ENCODE measurements at regions not wholly inside any gene's neighbourhood (a gene's known extent, or its start where the extent isn't known, plus 50 kb on each side); places are given as distances from the start of the nearest gene placed in this dataset.
"Not testable (repeated sequence)": the region's sequence is repeated elsewhere in the genome, so short reads cannot be mapped to it uniquely, and the experiment has no call there.

- DNase-seq, result no peak
These were observed 64.0 kb downstream of the TBR1 start for GRCh38 chr2:161480123-161480522.

DNA sequence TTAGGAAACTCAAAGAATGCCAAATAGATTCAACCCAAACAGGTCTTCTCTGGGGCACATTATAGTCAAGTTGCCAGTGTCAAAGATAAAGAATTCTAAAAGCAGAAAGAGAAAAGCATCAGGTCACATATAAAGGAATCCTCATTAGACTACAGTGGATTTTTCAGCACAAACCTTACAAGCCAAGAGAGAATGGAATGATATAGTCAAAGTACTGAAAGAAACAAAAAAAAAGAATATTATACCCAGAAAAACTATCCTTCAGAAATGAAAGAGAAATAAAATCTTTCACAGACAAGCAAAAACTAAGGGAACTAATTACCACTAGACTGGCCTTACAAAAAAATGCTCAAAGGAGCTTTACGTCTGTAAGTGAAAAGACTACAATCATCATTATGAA is 65.5 kb downstream of the TBR1 start:
- no peak for DNase-seq

- no peak for DNase-seq
These were observed 68.0 kb downstream of the TBR1 start for GRCh38 chr2:161484061-161484460.

DNA sequence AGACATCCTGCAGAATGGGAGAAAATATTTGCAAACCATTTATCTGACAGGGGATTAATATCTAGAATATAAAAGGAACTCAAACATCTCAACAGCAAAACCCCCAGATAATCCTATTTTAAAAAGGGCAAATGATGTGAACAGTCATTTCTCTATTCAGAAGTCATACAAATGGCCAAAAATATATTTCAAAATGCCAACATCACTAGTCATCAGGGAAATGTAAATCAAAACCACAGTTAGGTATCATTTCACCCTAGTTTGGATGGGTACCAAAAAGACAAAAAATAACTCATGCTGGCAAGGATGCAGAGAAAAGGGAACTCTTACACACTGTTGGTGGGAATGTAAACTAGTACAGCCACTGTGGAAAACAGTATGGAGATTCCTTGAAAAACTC is 70.0 kb downstream of the TBR1 start:
- no peak for DNase-seq

DNA sequence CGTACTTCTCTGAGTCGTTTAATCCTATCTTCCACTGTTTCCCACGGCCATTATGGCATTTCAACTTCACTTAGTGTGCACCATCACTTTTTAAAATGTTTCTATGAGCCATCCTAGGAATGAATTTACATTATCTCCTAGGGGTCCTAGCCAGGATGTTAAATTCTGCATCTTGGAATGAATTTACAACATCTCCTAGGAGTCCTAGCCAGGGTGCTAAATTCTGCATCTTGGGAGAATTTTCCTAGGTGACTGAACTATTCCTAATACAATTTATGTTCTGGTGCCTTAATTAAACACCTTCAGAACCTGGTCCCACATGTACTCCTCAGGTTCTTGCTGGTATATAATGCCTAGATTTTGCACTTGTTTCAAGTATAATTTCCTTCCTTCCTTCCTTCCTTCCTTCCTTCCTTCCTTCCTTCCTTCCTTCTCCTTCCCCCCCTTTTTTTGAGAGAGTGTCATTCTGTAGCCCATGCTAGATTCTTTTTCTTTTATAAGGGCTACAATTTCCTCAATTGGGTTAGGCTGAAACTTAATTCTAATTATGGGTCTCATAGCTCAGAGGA is 72.1 kb downstream of the TBR1 start:
- no peak for DNase-seq

- DNase-seq, result no peak
These were observed 72.8 kb downstream of the TBR1 start for GRCh38 chr2:161488879-161489278.

GRCh38 chr2:161500892-161501610 is 85.0 kb downstream of the TBR1 start:
- DNase-seq, result not testable (repeated sequence)

- not testable (repeated sequence) for DNase-seq
These were observed 86.2 kb downstream of the TBR1 start for GRCh38 chr2:161502279-161502678.

- DNase-seq, result not testable (repeated sequence)
These were observed 88.7 kb downstream of the TBR1 start for GRCh38 chr2:161504628-161505289.

- not testable (repeated sequence) for DNase-seq
These were observed 89.4 kb downstream of the TBR1 start for GRCh38 chr2:161505466-161505865.

DNA sequence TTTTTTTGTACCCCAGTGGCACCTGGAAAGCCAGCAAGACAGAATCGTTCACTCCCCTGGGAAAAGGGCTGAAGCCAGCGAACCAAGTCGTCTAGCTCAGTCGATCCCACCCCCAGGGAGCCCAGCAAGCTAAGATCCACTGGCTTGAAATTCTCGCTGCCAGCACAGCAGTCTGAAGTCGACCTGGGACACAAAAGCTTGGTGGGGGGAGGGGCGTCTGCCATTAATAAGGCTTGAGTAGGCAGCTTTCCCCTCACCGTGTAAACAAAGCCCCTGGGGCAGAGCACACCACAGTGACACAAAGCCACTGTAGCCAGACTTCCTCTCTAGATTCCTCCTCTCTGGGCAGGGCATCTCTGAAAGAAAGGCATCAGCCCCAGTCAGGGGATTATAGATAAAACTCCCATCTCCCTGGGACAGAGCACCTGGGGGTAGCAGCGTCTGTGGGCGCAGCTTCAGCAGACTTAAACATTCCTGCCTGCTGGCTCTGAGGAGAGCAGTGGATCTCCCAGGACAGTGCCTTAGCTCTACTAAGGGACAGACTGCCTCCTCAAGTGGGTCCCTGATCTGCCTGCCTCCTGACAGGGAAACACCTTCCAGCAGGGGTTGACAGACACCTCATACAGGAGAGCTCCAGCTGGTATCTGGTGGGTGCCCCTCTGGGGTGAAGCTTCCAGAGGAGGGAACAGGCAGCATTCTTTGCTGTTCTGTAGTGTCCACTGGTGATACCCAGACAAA is 97.4 kb downstream of the TBR1 start:
- not testable (repeated sequence) for DNase-seq

DNA sequence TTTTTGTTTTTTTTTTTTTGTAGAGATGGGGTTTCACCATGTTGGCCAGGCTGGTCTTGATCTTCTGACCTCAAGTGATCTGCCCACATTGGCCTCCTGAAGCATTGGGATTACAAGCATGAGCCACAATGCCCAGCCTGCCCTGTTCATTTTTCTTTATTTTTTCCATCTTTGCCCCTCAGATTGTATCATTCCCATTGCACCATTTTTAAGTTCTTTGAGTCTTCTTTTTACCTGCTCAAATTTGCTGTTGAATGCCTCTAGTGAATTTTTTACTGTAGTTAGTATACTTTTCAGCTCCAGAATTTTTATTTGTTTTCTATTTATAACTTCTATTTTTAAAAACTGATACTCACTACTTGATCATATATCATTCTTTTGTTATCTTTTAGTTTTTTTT is 101.4 kb upstream of the SLC4A10 start:
- no peak for DNase-seq

DNA sequence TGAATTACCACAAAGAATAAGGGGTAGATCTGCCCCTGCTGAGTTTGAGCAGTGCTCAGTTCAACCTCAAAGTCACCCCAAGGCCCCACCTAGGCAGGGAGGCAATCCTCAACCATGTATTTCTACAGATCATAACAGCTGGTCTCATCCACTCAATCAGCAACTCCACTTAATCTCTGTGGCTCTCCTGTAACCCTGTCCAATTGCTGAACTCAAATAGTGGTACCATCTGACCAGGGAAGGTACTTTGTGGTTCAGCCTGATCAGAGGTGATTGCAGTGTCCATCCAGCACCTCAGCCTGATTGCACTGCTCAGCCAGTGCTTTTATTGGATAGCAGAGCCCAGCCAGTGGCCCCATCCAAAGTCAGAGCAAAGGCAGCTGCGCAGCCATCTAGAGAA is 91.0 kb upstream of the SLC4A10 start:
- no peak for DNase-seq

- no peak for DNase-seq
These were observed 77.6 kb upstream of the SLC4A10 start for GRCh38 chr2:161546635-161547034.

DNA sequence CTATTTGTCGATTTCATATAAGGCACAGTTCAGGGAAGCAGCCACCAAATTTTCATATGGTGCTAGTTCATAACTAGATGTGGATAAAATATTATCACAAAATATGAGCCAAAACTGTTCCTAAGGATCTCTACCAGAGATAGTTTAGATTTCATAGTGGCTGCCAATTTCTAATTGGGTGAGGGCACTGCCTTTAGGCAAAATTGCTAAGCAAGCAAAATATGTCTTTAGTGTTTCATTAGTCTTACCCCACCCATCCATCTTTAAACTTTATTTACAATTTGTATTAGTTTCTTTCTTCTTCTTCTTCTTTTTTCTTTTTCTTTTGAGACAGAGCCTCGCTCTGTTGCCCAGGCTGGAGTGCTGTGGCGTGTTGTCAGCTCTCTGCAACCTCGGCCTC is 77.1 kb upstream of the SLC4A10 start:
- DNase-seq, result no peak

- no peak for DNase-seq
These were observed 72.2 kb upstream of the SLC4A10 start for GRCh38 chr2:161552015-161552414.

- DNase-seq, result no peak
These were observed 68.4 kb upstream of the SLC4A10 start for GRCh38 chr2:161555826-161556225.

GRCh38 chr2:161556440-161556839 is 67.8 kb upstream of the SLC4A10 start:
- DNase-seq, result peak in 1 of 2 experiments; percentile 7

GRCh38 chr2:161557538-161557937 is 66.7 kb upstream of the SLC4A10 start:
- no peak for DNase-seq

DNA sequence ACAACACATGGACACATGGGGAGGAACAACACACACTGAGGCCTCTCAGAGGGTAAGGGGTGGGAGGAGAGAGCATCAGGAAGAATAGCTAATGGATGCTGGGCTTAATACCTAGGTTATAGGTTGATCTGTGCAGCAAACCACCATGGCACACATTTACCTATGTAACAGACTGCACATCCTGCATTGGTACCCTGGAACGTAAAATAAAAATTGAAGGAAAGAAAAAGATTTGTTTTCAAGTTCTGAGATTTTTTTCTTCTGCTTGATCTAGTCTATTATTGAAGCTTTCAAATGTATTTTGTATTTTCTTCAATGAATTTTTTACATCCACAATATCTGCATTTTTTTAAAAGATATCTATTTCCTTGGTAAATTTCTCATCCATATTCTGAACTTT is 59.3 kb upstream of the SLC4A10 start:
- no peak for DNase-seq

DNA sequence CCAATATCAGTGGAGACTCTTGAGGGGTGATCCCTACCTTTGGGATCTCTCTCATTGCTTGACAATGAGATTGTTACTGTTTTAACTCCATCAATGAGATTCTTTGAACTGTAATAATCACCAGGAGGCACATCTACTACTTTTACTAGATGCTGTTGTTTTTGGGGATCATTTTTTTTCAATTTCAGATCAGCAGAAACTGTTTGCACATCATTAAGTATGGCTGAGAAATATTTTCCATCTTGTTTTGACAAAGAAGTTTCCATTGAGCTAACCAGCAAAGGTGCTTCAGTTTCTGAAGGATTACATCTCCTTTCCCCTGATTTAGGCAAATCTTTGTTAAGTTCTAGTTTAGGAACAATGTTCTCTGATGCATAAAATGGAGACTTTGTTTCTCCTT is 54.8 kb upstream of the SLC4A10 start:
- no peak for DNase-seq

DNA sequence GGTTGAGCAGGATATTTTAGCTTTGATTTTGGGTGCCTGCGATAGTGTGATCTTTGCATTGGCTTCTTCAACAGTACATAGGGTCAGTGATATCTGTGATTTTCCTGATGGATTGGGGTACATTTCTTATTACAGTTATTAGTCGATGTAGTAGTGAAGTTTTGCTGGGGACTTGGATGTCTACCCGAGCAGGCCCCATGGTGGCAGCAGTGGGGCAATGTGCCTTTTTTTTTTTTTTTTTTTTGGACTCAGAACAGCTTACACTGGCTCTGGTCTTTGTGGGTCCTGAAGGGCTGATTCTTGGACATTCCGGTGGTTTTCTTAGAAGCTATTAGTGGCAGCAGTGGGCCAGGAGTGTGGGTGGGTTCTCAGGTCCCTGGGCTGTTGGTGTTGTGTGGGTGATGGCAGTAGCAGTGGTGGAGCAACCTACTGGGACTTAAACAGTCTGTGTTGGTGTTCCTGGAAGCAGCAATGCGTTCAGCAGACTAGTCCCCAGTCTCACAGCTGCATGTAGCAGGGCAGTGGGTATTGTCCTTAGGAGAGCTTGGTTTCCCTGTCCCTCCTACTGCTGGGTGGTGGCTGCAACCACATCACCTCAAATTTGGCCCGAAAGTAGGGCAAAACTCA is 53.7 kb upstream of the SLC4A10 start:
- peak in 1 of 2 experiments; percentile 9 for DNase-seq

DNA sequence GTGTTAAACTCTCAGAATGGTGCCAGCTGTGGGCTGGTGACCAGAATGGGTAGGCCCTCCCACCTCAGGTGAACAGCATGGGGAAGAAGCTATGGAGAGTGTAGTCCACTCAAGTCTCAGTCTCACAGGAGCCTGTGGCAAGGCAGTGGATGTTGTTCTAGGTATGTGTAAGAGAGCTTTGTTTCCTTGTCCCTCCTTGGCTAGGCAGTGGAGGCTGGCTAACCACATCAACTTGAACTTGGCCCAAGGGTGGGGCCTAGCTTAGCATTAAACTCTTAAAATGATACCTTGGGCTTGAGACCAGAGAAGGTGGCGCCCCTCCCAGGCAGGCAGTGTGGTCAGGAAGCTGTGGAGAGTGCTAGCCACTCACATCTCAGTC is 53.2 kb upstream of the SLC4A10 start:
- no peak for DNase-seq
